GM18951 (cell line): ENCODE measurements at regions not wholly inside any gene's neighbourhood (a gene's known extent, or its start where the extent isn't known, plus 50 kb on each side); places are given as distances from the start of the nearest gene placed in this dataset.

Experiments
- POLR2A ChIP-seq: IDR thresholded peaks from 4 replicates; pipeline ENCODE4 v1.6.1; 2011; ENCODE audit warnings: mild to moderate bottlenecking; ENCODE audit not compliant: insufficient read length, insufficient read depth; ENCODE audit errors: extremely low read depth
- in situ Hi-C: fragments of 300-500 bp; cut with MboI; formaldehyde crosslinking; loops from one replicate; pipeline ENCODE4 v1.12.0; 2022; ENCODE audit warnings: low sequenced_read_pairs, mixed read lengths, inconsistent platforms; ENCODE audit not compliant: unreplicated experiment

DNA sequence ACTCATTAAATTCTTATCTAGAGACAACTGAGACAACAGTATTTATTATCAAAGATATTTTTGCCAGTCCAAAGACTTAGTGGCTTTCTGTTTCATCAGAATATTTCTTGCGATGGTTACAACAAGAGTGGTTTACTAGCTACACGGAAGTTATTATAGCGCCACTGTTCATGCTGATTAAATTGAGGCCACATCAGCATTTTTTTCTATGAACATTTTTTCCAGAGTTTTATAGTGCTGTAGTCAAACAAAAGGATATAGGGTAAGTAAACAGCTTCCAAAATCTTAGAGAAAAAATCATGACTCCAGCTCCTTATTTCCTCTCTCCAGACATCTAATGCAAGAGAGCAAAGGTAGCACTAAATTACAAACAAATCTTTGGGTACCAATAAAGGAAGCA lies 1264.4 kb downstream of the ZPLD1 start:
- in situ Hi-C loops, result no loop called here
- no peak for TF ChIP-seq POLR2A

- in situ Hi-C loops, result no loop called here
These were observed 1270.8 kb downstream of the ZPLD1 start for GRCh38 chr3:103705641-103706040.

DNA sequence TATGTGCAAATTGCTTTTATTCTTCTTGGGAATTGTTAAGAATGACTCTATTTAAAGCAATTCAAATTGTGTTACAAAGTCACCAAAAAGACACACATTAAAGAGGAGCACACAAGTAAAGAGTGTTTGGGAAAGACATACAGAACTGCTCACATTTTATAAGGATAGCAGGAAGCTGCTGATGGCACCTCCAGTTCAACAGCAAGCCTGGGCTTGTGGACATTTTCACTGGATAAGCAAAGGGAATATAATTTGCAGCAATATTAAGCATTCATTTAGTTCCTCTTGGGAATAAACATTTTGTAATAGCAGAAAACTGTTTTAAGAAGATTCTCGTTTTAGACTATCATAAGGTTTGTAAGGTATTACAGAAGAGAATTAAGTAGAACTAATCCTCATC lies 1271.9 kb downstream of the ZPLD1 start:
- in situ Hi-C loops, result no loop called here
- no peak for TF ChIP-seq POLR2A

More at GRCh38 chr3:103705641-103706040, 1270.8 kb downstream of the ZPLD1 start:
- no peak for TF ChIP-seq POLR2A

DNA sequence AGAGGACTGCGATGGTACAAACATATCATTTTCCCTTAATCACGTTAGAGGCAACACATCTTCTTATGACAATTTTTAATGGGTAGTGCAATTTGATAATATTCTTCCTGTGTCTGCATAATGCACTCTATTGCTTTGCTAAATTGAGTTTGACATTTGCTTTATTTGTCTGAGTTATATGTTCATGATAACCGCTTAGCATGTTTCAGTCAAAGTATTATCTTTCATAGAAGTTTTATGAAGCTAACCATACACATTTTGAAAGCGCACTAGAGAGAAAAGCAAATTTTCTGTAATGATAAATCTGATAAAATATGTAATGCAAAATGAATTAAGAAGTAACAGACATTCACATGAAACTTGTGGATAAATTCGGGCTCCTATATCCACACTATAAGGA lies 1276.9 kb downstream of the ZPLD1 start:
- no peak for TF ChIP-seq POLR2A
- in situ Hi-C loops, result no loop called here

DNA sequence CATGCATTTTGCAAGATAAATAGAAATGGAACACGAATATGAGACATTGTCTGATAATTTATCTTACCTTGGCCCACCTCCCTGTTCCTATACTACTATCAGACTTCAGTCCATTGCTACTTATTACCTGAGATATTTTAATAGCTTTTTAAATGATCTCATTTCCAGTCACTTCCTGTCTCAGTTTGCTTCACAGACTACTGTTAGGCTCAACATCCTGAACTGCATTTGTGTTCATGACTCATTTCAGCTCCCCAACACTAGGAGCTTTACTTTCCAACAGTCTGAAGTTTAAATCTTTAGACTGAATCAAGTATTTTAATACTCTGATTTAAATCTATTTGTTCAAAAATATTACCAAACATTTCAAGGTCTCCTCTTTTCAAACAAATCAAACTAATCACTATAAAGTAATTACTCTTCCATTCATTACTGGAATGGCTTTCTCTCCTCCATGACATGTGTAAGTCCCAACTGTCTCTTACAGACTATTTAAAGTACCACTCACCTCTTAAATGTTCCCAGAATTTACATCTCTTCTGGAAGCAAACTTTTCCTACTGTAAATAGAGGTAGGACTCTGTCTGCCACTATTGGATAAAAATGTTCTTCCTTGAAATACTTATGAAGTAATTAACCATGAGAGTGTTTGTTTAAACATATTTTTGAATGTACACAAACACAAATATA lies 1277.6 kb downstream of the ZPLD1 start:
- TF ChIP-seq POLR2A, result no peak
- in situ Hi-C loops, result no loop called here

DNA sequence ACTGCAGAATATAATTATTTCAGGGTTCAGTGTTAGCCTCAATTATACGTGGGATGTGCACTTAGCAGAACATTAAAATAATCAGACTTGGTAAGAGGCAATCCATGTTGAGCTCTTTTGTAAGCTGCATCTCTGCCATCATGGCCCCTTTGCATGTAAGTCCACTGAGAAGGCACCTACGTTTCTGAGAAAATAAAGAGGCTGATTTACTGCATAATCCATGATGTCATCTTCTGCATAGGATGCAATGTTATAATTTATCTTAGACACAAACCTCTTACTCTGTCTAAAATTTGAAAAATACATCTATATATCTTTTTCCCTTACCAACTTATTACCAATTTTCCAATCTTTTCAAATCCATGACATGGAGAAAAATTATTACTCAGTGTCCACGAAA lies 1294.7 kb downstream of the ZPLD1 start:
- in situ Hi-C loops, result no loop called here
- TF ChIP-seq POLR2A, result no peak

GRCh38 chr3:103730744-103731143 lies 1295.9 kb downstream of the ZPLD1 start:
- in situ Hi-C loops, result no loop called here
- no peak for TF ChIP-seq POLR2A

- no peak for TF ChIP-seq POLR2A
- in situ Hi-C loops, result no loop called here
These were observed 1318.2 kb downstream of the ZPLD1 start for GRCh38 chr3:103752986-103753385.

- in situ Hi-C loops, result no loop called here
- no peak for TF ChIP-seq POLR2A
These were observed 1332.8 kb downstream of the ZPLD1 start for GRCh38 chr3:103767635-103768034.

DNA sequence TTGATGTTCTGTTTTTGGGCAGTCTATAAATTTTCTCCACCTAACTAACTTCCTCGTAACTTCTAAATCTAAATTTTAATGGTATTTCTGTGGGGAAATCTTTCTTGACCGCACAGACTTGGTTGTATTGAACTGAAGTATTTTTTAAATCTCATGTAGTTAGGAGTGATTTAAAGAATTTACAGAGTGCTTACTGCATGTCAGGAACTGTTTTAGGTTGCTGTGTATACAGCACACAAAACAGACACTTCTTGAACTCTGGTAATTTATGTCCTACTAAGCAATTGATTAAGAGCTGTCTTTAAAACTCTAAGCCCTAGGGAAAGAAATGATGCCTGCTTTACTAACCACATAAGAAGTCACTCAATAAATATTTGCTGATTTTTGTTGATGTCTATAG lies 1350.2 kb downstream of the ZPLD1 start:
- in situ Hi-C loops, result no loop called here
- TF ChIP-seq POLR2A, result no peak

DNA sequence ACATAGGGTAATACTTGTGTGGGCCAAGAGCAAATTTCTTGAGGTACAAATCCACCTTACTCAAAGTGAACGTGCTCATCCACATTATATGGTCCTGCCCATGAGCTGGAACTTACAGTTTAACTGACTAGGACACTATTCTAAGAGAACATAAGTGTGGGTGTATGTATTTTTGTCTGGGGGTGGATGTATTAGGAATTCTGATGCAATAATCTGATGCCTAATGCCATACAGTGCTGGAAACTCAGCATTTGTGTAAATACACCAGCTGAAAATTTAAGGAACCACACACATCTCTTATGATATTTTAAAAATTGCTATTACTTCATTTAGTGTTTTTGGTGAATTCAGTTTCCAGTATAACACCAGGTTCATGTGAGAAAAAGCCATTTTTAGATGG lies 1350.7 kb downstream of the ZPLD1 start:
- in situ Hi-C loops, result no loop called here
- no peak for TF ChIP-seq POLR2A

DNA sequence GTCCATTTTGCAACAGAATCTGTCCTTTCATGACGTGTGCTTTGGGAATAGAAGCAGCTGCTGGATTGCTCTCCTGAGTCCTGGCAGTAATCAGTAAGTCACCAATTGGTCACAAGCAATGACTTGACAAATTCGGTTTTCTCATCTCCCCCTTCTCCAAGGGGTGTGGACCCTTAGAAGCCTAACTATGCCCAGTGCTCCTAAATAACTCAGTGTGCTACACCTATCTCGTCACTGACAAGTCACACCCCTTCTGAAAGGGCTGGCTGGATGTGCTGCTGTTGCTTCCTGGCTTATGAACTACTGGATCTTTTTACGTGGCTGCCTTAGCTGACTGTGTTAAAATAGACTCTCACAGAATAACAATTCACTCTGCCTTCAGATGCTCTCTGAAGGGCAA lies 1351.5 kb downstream of the ZPLD1 start:
- TF ChIP-seq POLR2A, result no peak
- in situ Hi-C loops, result no loop called here

DNA sequence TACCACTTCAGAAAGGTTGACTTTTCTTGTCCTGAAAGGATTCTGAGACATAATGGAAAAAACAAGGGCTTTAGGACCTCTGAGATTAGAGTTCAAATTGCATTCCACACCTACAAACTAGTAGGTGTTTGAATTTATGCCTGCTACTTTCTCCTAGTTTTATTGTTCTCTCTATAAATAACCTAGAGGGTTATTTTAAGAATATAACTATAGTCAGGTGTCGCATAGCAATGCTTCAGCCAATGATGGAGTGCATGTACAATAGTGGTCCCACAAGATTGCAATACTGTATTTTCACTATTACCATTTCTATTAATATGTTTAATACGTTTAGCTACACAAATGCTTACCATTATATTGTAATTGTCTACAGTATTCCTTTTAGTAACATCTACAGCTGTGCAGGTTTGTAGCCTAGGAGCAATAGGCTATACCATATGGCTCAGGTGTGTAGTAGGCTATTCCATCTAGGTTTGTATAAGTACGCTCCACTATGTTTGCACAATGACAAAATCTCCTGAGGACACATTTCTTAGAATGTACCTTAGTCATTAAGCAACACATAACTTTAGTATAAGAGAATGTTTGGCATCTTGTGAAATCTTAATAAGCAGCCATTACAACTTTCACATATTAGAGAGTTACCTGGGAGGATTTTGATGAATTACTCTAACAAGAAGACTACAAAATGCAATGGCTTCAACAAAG lies 1352.5 kb downstream of the ZPLD1 start:
- TF ChIP-seq POLR2A, result no peak
- in situ Hi-C loops, result no loop called here

DNA sequence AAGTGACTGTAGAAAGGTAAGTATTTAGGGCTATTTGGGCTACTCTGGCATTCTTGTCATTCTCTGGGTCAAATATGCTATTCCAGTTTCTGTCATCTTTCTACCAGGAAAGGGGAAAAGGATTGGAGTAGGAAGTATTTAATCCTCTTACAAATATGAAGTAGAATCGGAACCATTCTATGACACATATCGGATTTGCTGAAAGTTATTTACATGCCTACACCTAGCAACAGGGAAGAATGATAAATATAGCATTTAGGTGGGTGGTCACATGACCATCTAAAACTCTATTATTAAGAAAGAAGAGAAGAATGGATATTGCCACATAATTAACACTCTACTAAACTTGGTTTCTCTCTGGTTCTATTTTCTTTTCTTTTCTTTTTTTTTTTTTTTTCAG lies 1353.1 kb downstream of the ZPLD1 start:
- in situ Hi-C loops, result no loop called here
- TF ChIP-seq POLR2A, result no peak
